Panc1 (cell line): ENCODE measurements at regions not wholly inside any gene's neighbourhood (a gene's known extent, or its start where the extent isn't known, plus 50 kb on each side); places are given as distances from the start of the nearest gene placed in this dataset.

ENCODE experiments used
- ATAC-seq: fragments of 200-7000 bp; cut with Tn5 transposase; 2 replicates; pipeline ENCODE4 v1.9.1; 2020; ENCODE audit warnings: mild to moderate bottlenecking, moderate library complexity
- BruUV-seq: library from RNA; stranded (reverse); fragments of 400-500 nt; replicated peaks from 2 replicates; lab custom pipeline; 2021; lab: Mats Ljungman, UMichigan
- CTCF ChIA-PET: fragments of 300-600 bp; sonication (Branson Sonifier 250); formaldehyde crosslinking; loops from one replicate; lab custom pipeline; 2022; ENCODE audit warnings: antibody characterized with exemption; lab: Charles Lee
- POLR2A ChIA-PET: fragments of 300-600 bp; sonication (Branson Sonifier 250); formaldehyde crosslinking; loops from one replicate; lab custom pipeline; 2022; ENCODE audit warnings: antibody characterized with exemption; lab: Charles Lee
- DNase-seq: peaks from one replicate; pipeline ENCODE4 v3.0.0-alpha.2; 2010; ENCODE audit warnings: low read depth, low spot score
- H3K27ac ChIP-seq: 2 replicates; pipeline ENCODE4 v1.5.1; 2011; ENCODE audit warnings: mild to moderate bottlenecking, low read length, inconsistent platforms
- H3K27me3 ChIP-seq: fragments of 200-500 bp; sonication (Bioruptor generic); 2 replicates; pipeline ENCODE4 v1.6.0; 2014; ENCODE audit warnings: low read length, inconsistent platforms; ENCODE audit not compliant: control insufficient read depth, insufficient read depth
- H3K36me3 ChIP-seq: fragments of 200-500 bp; sonication (Bioruptor generic); 2 replicates; pipeline ENCODE4 v1.5.1; 2014; ENCODE audit warnings: inconsistent platforms, mild to moderate bottlenecking, low read length, moderate library complexity; ENCODE audit not compliant: control insufficient read depth, insufficient read depth
- H3K4me1 ChIP-seq: 2 replicates; pipeline ENCODE4 v1.5.1; 2011; ENCODE audit warnings: inconsistent platforms, mild to moderate bottlenecking, low read length, moderate library complexity; ENCODE audit not compliant: control insufficient read depth, insufficient read depth
- H3K4me3 ChIP-seq, 2 experiments: 2 replicates each; pipeline ENCODE4 v1.5.1; 2011 to 2012; ENCODE audit warnings: low read depth in 2 of 2, low read length in 2 of 2, mild to moderate bottlenecking in 2 of 2, inconsistent platforms in 1 of 2, moderate library complexity in 1 of 2
- H3K9me3 ChIP-seq: fragments of 200-500 bp; sonication (Bioruptor generic); 2 replicates; pipeline ENCODE4 v1.5.1; 2014; ENCODE audit warnings: low read depth, mild to moderate bottlenecking, inconsistent platforms, low read length, moderate library complexity; ENCODE audit not compliant: control insufficient read depth, insufficient read depth
- POLR2AphosphoS5 ChIP-seq: IDR thresholded peaks from 2 replicates; pipeline ENCODE4 v1.6.1; 2012; ENCODE audit warnings: mild to moderate bottlenecking, low read depth, low read length, moderate library complexity
- SIN3A ChIP-seq: IDR thresholded peaks from 2 replicates; pipeline ENCODE4 v1.6.1; 2012; ENCODE audit warnings: low read depth, mild to moderate bottlenecking, low read length, moderate library complexity, borderline replicate concordance; ENCODE audit not compliant: insufficient read depth
- TCF7L2 ChIP-seq: IDR thresholded peaks from 2 replicates; pipeline ENCODE4 v1.6.1; 2011; ENCODE audit warnings: mild to moderate bottlenecking, low read depth, low read length, inconsistent platforms
- in situ Hi-C: cut with HindIII; loops from 2 replicates; pipeline ENCODE4 v1.10.0; 2016; ENCODE audit warnings: low sequenced_read_pairs, low pct_unique_long_range_greater_than_20kb
- intact Hi-C: fragments of 100-400 bp; cut with micrococcal nuclease; formaldehyde crosslinking; loops from one replicate; pipeline ENCODE4 v1.10.0; 2022; ENCODE audit not compliant: unreplicated experiment
- TF ChIP-seq, protein P1 (sequence below): fragments of 450-650 bp; IDR thresholded peaks from 2 replicates; pipeline ENCODE4 v1.5.1; 2017; ENCODE audit warnings: mild to moderate bottlenecking
- TF ChIP-seq, protein P2 (sequence below), 2 experiments: IDR thresholded peaks; 2 replicates each; pipeline ENCODE4 v1.6.1; 2011 to 2012; ENCODE audit warnings: low read depth in 2 of 2, control low read depth in 1 of 2, low read length in 1 of 2, mild to moderate bottlenecking in 1 of 2, moderate library complexity in 1 of 2; ENCODE audit not compliant: insufficient read depth in 1 of 2

DNA sequence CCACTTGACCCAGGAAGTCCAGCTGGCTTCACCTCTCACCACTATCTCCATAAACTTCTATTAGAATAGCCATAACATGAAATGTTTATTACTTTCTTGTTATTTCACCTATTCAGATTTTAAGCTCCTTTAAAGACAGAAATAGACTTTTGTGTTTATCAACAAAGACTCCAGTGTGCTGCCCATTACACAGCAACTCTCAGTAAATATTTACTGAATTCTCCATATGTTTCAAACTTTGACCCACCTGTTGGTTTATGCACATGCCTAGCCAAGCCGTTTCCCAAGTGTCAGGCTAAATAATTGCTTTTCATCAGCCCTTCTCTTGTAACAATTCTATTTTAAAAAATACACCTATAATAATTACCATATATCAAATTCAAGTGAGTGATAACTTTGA lies 242.9 kb upstream of the NEIL3 start:
- ChIA-PET POLR2A (no interaction called here), CTCF (no interaction called here)
- no peaks in the 10 kb centered on the region for H3K9me3 ChIP-seq
- no peaks in the 10 kb centered on the region for H3K36me3 ChIP-seq
- no peak for DNase-seq
- H3K4me1 ChIP-seq = no peaks in the 10 kb centered on the region
- intact Hi-C loops (no loop called here), in situ Hi-C loops (no loop called here)
- no peak for ATAC-seq
- BruUV-seq = no TSS peak
- H3K27me3 ChIP-seq = no peaks in the 10 kb centered on the region
- no peak overlapping the region for H3K27ac ChIP-seq
- H3K4me3 ChIP-seq = no peak overlapping the region
- TF ChIP-seq, protein P1, sequence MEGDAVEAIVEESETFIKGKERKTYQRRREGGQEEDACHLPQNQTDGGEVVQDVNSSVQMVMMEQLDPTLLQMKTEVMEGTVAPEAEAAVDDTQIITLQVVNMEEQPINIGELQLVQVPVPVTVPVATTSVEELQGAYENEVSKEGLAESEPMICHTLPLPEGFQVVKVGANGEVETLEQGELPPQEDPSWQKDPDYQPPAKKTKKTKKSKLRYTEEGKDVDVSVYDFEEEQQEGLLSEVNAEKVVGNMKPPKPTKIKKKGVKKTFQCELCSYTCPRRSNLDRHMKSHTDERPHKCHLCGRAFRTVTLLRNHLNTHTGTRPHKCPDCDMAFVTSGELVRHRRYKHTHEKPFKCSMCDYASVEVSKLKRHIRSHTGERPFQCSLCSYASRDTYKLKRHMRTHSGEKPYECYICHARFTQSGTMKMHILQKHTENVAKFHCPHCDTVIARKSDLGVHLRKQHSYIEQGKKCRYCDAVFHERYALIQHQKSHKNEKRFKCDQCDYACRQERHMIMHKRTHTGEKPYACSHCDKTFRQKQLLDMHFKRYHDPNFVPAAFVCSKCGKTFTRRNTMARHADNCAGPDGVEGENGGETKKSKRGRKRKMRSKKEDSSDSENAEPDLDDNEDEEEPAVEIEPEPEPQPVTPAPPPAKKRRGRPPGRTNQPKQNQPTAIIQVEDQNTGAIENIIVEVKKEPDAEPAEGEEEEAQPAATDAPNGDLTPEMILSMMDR = no peak
- TF ChIP-seq, protein P2, sequence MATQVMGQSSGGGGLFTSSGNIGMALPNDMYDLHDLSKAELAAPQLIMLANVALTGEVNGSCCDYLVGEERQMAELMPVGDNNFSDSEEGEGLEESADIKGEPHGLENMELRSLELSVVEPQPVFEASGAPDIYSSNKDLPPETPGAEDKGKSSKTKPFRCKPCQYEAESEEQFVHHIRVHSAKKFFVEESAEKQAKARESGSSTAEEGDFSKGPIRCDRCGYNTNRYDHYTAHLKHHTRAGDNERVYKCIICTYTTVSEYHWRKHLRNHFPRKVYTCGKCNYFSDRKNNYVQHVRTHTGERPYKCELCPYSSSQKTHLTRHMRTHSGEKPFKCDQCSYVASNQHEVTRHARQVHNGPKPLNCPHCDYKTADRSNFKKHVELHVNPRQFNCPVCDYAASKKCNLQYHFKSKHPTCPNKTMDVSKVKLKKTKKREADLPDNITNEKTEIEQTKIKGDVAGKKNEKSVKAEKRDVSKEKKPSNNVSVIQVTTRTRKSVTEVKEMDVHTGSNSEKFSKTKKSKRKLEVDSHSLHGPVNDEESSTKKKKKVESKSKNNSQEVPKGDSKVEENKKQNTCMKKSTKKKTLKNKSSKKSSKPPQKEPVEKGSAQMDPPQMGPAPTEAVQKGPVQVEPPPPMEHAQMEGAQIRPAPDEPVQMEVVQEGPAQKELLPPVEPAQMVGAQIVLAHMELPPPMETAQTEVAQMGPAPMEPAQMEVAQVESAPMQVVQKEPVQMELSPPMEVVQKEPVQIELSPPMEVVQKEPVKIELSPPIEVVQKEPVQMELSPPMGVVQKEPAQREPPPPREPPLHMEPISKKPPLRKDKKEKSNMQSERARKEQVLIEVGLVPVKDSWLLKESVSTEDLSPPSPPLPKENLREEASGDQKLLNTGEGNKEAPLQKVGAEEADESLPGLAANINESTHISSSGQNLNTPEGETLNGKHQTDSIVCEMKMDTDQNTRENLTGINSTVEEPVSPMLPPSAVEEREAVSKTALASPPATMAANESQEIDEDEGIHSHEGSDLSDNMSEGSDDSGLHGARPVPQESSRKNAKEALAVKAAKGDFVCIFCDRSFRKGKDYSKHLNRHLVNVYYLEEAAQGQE (IDR thresholded peaks at IDR 0.05; ENCODE audit: insufficient read depth in 1 of 2, low read depth in 2 of 2, low read length in 1 of 2) = no peak
- TF ChIP-seq TCF7L2 = no peak
- TF ChIP-seq SIN3A = no peak
- TF ChIP-seq POLR2AphosphoS5 = no peak

DNA sequence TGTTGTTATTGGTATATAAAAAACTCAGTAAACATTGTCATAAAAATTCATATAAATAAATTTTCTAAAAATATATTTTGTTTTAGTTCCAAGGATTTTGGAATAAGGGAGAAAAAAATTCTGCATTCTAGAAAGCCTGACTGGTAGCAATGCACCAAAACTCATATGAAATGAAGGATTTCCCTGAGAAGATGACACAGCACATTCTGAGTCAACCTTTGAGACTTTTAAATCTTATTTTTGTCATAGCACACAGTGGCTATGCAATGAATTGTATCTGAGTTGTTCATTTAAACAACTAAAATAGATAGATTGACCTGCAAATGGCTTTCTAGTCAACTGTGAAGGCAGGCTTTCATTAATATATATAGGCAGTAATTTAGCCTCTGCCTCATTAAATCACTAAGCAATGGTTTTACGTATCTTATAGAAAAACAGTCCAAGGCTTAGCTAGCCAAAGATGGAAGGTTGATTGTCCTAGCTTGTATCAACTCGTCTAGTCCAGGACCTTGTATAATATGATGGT lies 239.1 kb upstream of the NEIL3 start:
- TF ChIP-seq, protein P1 = no peak
- no peak for TF ChIP-seq SIN3A
- no peak for TF ChIP-seq TCF7L2
- TF ChIP-seq, protein P2 (IDR thresholded peaks at IDR 0.05; ENCODE audit: insufficient read depth in 1 of 2, low read depth in 2 of 2, low read length in 1 of 2) = no peak
- TF ChIP-seq POLR2AphosphoS5 = no peak
- ChIA-PET CTCF (no interaction called here), POLR2A (no interaction called here)
- no peak for DNase-seq
- ATAC-seq = no peak
- H3K9me3 ChIP-seq = no peaks in the 10 kb centered on the region
- no peak overlapping the region for H3K27ac ChIP-seq
- H3K4me1 ChIP-seq = no peaks in the 10 kb centered on the region
- BruUV-seq = no TSS peak
- H3K4me3 ChIP-seq = no peak overlapping the region
- intact Hi-C loops (no loop called here), in situ Hi-C loops (no loop called here)
- H3K36me3 ChIP-seq = no peaks in the 10 kb centered on the region
- no peaks in the 10 kb centered on the region for H3K27me3 ChIP-seq
